ENCODE measurements at regions not wholly inside any gene's neighbourhood (a gene's known extent, or its start where the extent isn't known, plus 50 kb on each side); places are given as distances from the start of the nearest gene placed in this dataset.

DNA sequence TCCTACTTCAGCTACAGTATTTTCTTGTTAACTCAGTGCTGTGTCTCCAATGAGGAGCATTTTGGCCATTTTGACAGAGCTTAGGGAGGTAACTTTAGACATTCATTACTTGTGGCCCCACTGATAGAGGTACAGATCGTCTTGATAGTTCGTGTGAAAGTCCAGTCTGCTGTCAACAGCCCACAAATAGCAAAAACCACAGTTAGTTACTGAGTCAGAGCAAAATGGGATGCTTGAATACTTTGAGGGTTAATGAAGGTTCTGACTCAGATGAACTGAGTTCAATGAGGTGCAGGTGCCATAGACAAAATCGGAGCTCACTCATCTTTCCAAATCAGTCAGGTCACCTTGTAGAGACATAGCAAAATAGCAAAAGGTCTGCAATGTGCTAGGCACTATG, 163.1 kb upstream of the TLE4 start:
- Histone ChIP-seq H3K4me3 (replicated peaks in 1 of 3; ENCODE audit: low read depth in 2 of 3, low read length in 3 of 3) (no peak overlapping the region), H3K9me3 (replicated peaks in 1 of 2; ENCODE audit: control insufficient read depth in 1 of 2, insufficient read depth in 1 of 2, low read length in 2 of 2) (no peaks in the 10 kb centered on the region), H3K27me3 (ENCODE audit: control insufficient read depth in 2 of 2, insufficient read depth in 2 of 2, low read length in 2 of 2) (no peaks in the 10 kb centered on the region), H3K36me3 (replicated peaks in 1 of 2; ENCODE audit: control insufficient read depth in 1 of 2, insufficient read depth in 2 of 2, low read length in 2 of 2) (no peaks in the 10 kb centered on the region), H3K9ac (ENCODE audit: insufficient read depth, low read length, poor library complexity, severe bottlenecking) (no peak overlapping the region), H4K20me1 (ENCODE audit: insufficient read depth, low read length) (no peaks in the 10 kb centered on the region), H3K79me2 (ENCODE audit: insufficient read depth, low read length) (no peaks in the 10 kb centered on the region), H3K27ac (ENCODE audit: low read depth in 1 of 2, low read length in 2 of 2) (no peak overlapping the region), H2AFZ (ENCODE audit: insufficient read depth, low read depth, low read length, poor library complexity, severe bottlenecking) (no peak overlapping the region), H3K4me2 (replicated peaks; ENCODE audit: extremely low read depth, low read length, poor library complexity, severe bottlenecking) (no peak overlapping the region), H3K4me1 (ENCODE audit: control insufficient read depth in 1 of 2, insufficient read depth in 2 of 2, low read length in 2 of 2) (no peaks in the 10 kb centered on the region)
- TF ChIP-seq, protein P1, sequence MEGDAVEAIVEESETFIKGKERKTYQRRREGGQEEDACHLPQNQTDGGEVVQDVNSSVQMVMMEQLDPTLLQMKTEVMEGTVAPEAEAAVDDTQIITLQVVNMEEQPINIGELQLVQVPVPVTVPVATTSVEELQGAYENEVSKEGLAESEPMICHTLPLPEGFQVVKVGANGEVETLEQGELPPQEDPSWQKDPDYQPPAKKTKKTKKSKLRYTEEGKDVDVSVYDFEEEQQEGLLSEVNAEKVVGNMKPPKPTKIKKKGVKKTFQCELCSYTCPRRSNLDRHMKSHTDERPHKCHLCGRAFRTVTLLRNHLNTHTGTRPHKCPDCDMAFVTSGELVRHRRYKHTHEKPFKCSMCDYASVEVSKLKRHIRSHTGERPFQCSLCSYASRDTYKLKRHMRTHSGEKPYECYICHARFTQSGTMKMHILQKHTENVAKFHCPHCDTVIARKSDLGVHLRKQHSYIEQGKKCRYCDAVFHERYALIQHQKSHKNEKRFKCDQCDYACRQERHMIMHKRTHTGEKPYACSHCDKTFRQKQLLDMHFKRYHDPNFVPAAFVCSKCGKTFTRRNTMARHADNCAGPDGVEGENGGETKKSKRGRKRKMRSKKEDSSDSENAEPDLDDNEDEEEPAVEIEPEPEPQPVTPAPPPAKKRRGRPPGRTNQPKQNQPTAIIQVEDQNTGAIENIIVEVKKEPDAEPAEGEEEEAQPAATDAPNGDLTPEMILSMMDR (IDR thresholded peaks at IDR 0.05) = no peak
- no CpG with 5 or more reads among the region's 3 CpGs for WGBS (ENCODE audit: insufficient coverage)
- Mint-ChIP-seq H3K27me3 (ENCODE audit: low read depth in 3 of 3) (no peaks in the 10 kb centered on the region), H3K4me3 (no peak overlapping the region), H3K27ac (no peak overlapping the region), H3K36me3 (no peaks in the 10 kb centered on the region), H3K4me1 (no peaks in the 10 kb centered on the region), H3K9me3 (peaks cover 0 to 2% (median 0%) of the 10 kb centered on the region in 7 donors)
- intact Hi-C loops (cut with micrococcal nuclease) = no loop called here
- no peak for DNase-seq

DNA sequence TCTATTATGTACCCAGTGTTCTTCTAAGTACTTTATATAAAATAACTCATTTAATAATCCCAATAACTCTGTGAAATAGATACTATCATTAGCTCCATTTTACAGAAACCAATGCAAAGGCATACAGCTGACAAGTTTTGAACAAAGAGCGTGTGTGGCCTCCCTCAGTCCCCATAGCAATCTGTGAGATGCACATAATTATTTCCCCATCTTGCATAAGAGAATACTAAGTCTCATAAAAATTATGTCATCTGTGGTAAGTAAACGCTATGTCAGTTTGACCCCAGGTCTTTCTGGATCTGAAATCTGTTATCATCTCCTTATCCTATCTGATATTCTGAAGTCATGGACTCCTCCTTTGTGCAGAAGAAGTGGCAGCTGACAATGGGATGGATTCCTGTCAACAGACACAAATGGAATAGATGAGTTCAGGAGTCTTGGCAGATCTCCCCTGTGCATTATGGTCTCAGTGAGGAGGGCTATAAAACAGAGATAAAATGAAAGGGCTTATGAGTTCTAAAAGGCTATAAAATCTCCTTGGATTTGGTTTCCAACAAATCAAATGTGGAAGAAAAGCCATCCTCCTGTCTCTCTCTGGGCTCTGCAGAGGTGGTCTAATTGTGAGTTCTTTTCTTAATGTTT, 162.5 kb upstream of the TLE4 start:
- H3K36me3 ChIP-seq (replicated peaks in 1 of 2; ENCODE audit: control insufficient read depth in 1 of 2, insufficient read depth in 2 of 2, low read length in 2 of 2) = no peaks in the 10 kb centered on the region
- no peaks in the 10 kb centered on the region for H3K9me3 ChIP-seq (replicated peaks in 1 of 2; ENCODE audit: control insufficient read depth in 1 of 2, insufficient read depth in 1 of 2, low read length in 2 of 2)
- H3K4me3 ChIP-seq (replicated peaks in 1 of 3; ENCODE audit: low read depth in 2 of 3, low read length in 3 of 3) = no peak overlapping the region
- no peaks in the 10 kb centered on the region for H3K4me1 ChIP-seq (ENCODE audit: control insufficient read depth in 1 of 2, insufficient read depth in 2 of 2, low read length in 2 of 2)
- DNase-seq = no peak
- no peaks in the 10 kb centered on the region for H3K27me3 ChIP-seq (ENCODE audit: control insufficient read depth in 2 of 2, insufficient read depth in 2 of 2, low read length in 2 of 2)
- no peak overlapping the region for H3K27ac ChIP-seq (ENCODE audit: low read depth in 1 of 2, low read length in 2 of 2)
- H3K4me2 ChIP-seq (replicated peaks; ENCODE audit: extremely low read depth, low read length, poor library complexity, severe bottlenecking) = no peak overlapping the region
- TF ChIP-seq, protein P1 (IDR thresholded peaks at IDR 0.05) = no peak
- no peaks in the 10 kb centered on the region for H3K79me2 ChIP-seq (ENCODE audit: insufficient read depth, low read length)
- H4K20me1 ChIP-seq (ENCODE audit: insufficient read depth, low read length) = no peaks in the 10 kb centered on the region
- intact Hi-C loops (cut with micrococcal nuclease) = no loop called here
- no peaks in the 10 kb centered on the region for H3K4me1 Mint-ChIP-seq
- H3K27me3 Mint-ChIP-seq (ENCODE audit: low read depth in 3 of 3) = no peaks in the 10 kb centered on the region
- H3K4me3 Mint-ChIP-seq = no peak overlapping the region
- H3K9ac ChIP-seq (ENCODE audit: insufficient read depth, low read length, poor library complexity, severe bottlenecking) = no peak overlapping the region
- WGBS (ENCODE audit: insufficient coverage) = no CpG with 5 or more reads among the region's 2 CpGs
- H3K9me3 Mint-ChIP-seq = peaks cover 0 to 2% (median 0%) of the 10 kb centered on the region in 7 donors
- H3K36me3 Mint-ChIP-seq = no peaks in the 10 kb centered on the region
- H3K27ac Mint-ChIP-seq = no peak overlapping the region
- no peak overlapping the region for H2AFZ ChIP-seq (ENCODE audit: insufficient read depth, low read depth, low read length, poor library complexity, severe bottlenecking)

Data from CD14-positive monocyte (primary cell).